HepG2 (cell line): ENCODE measurements at regions not wholly inside any gene's neighbourhood (a gene's known extent, or its start where the extent isn't known, plus 50 kb on each side); places are given as distances from the start of the nearest gene placed in this dataset.

Experiments used
- AHR ChIP-seq: IDR thresholded peaks from 2 replicates; pipeline ENCODE4 v1.6.1; 2018; ENCODE audit warnings: missing genetic modification reagents, missing compliant biosample characterization
- EZH2 ChIP-seq: conservative IDR thresholded peaks from 2 replicates; pipeline ENCODE4 v1.6.1; 2012; ENCODE audit warnings: mild to moderate bottlenecking, low read depth, low read length, moderate library complexity
- POLR2G ChIP-seq: fragments of 200-400 bp; formaldehyde crosslinking; IDR thresholded peaks from 2 replicates; pipeline ENCODE4 v1.6.1; 2018; ENCODE audit warnings: mild to moderate bottlenecking, low read depth, low read length, moderate library complexity
- RFX5 ChIP-seq: IDR thresholded peaks from 2 replicates; pipeline ENCODE4 v1.6.1; 2011; ENCODE audit warnings: low read depth, low read length, improper control_type of control experiment
- ZNF607 ChIP-seq: sonication (generic); formaldehyde crosslinking; IDR thresholded peaks from 2 replicates; pipeline ENCODE4 v1.5.1; 2020; ENCODE audit warnings: missing genetic modification reagents, mild to moderate bottlenecking, borderline replicate concordance
- TF ChIP-seq, protein P1 (sequence below), 2 experiments: sonication (generic) in 1 of 2; formaldehyde crosslinking in 1 of 2; IDR thresholded peaks; 2 replicates each; pipeline versions ENCODE4 v1.4.0 to v1.6.1; 2018 to 2020; ENCODE audit warnings: missing genetic modification reagents in 2 of 2, borderline replicate concordance in 1 of 2, low read depth in 1 of 2, mild to moderate bottlenecking in 1 of 2, missing biosample characterization in 1 of 2

DNA sequence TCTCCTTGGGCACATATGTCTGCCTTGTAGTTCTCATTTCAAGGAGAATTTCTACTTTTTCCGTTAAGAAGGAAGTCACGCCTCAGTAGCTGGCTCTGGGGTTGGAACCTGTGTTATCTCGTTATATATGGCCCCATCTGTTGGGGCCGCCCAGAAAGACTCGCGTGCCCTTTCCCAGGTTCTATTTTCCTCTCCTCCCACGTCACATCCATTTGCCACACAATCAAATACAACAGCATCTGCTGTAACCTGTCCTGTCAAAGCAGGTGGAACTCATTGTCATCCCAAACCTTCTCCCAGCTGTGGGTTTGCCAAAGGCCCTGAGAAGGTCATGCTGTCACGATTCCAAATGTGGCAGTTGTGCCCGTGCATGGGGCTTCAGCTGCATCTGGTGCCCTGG is 213.1 kb upstream of the ZBED5 start:
- TF ChIP-seq ZNF607 (CRISPR knock-in tag): no peak
- TF ChIP-seq EZH2: no peak
- no peak for TF ChIP-seq RFX5
- TF ChIP-seq, protein P1, sequence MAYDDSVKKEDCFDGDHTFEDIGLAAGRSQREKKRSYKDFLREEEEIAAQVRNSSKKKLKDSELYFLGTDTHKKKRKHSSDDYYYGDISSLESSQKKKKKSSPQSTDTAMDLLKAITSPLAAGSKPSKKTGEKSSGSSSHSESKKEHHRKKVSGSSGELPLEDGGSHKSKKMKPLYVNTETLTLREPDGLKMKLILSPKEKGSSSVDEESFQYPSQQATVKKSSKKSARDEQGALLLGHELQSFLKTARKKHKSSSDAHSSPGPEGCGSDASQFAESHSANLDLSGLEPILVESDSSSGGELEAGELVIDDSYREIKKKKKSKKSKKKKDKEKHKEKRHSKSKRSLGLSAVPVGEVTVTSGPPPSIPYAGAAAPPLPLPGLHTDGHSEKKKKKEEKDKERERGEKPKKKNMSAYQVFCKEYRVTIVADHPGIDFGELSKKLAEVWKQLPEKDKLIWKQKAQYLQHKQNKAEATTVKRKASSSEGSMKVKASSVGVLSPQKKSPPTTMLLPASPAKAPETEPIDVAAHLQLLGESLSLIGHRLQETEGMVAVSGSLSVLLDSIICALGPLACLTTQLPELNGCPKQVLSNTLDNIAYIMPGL (CRISPR knock-in tag; IDR thresholded peaks at IDR 0.05; ENCODE audit: borderline replicate concordance in 1 of 2, low read depth in 1 of 2): no peak
- TF ChIP-seq AHR: no peak
- no peak for TF ChIP-seq POLR2G
